ENCODE measurements at regions not wholly inside any gene's neighbourhood (a gene's known extent, or its start where the extent isn't known, plus 50 kb on each side); places are given as distances from the start of the nearest gene placed in this dataset.
"Not testable (repeated sequence)": the region's sequence is repeated elsewhere in the genome, so short reads cannot be mapped to it uniquely, and the experiment has no call there.

DNA sequence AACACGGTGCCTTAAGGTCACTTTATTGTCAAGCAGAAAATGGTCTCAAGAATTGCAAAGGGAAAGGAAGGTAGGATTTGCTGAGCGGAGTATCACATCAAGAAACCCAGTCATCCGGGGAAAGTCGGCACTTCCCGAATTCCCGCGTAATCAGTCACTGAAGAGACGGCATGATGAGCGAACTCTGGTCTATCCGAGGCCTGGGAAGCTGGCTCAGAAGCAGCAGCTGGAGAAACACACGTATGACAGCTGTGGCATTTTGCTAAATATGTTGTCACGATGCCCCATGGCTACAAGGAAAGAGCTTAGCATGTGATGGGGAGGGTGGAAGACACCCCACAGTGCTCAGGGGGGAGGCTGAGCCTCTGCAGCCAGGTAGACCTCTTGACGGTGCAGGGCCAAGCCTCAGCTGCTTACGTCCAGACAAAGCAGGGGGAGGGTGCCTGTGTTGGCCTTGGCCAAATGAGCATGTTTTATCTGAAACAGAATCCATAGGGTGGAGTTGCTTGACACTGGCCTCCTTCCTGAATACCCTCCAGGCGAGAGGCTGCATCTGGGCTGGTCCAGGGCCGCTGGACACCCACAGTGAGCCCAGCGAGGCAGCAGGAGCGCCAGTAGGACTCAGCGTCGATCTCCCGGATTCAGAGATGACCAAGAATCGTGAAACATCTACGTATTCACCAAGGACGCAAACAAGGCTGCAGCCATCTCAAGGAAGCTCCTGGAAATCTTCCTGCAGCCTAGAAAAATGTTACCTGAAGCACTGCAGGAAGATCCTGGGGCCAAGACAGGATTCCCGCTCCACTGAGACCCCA, 118.8 kb upstream of the AFDN start:
- DNase-seq (ENCODE audit: low read depth): no peak

GRCh38 chr6:167708501-167709094, 118.1 kb upstream of the AFDN start:
- DNase-seq (ENCODE audit: low read depth): no peak

DNA sequence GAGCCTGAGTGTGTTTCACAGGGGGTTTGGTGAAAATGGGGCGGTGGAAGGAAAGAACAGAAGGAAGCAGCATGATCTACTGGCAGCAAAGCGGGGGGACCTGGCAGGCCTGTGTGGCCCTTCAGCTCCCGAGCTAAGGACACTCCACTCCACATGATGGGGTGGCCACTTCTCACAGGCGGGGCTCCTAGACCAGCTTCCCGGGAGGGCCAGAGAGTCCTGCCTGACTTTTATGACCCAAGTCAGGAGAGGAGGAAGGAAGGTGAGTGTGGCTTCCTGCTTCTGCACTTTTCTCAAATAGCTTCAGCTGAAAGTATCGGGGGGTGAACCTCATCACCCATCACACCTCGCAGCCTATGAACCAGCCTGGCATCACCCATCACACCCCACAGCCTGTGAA, 117.5 kb upstream of the AFDN start:
- DNase-seq (ENCODE audit: low read depth): no peak

DNA sequence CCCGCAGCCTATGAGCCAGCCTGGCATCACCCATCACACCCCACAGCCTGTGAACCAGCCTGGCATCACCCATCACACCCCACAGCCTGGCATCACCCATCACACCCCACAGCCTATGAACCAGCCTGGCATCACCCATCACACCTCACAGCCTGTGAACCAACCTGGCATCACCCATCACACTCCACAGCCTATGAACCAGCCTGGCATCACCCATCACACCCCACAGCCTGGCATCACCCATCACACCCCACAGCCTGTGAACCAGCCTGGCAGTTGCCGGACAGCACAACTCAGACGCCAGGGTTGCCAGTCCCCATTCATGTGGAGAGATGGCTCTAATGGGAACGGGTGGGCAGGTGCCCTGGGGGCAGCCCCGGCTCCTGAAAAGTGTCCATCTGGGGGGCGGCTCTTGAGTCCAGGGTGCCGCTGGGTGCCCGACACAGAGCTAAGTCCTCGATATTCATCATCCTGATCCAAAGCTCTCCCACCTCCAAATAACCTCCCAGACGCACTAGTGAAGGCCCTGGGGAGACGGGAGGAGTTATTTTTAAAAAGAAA, 116.9 kb upstream of the AFDN start:
- DNase-seq (ENCODE audit: low read depth): not testable (repeated sequence)

- DNase-seq (ENCODE audit: low read depth): no peak
These were observed 116.3 kb upstream of the AFDN start for GRCh38 chr6:167710363-167710920.

DNA sequence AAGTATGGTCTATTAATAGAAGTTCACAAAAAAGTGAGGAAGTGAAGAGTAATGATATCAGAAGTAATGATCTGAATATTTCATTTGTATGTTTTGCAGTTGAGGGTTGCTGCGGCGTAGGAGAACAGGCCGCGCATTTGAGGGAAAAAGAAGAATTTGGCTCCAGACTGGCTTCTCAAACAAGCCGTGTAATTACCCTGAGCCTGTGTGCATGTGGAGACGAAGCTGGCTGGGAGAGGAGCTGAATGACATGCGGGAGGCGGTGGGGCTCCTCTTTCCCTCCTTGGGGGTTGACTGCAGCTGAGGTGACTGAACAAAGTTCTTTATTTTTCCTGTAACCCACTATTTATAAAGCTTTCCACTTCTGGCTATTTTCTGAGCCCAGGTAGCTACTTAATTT, 115.5 kb upstream of the AFDN start:
- DNase-seq (ENCODE audit: low read depth): no peak

DNA sequence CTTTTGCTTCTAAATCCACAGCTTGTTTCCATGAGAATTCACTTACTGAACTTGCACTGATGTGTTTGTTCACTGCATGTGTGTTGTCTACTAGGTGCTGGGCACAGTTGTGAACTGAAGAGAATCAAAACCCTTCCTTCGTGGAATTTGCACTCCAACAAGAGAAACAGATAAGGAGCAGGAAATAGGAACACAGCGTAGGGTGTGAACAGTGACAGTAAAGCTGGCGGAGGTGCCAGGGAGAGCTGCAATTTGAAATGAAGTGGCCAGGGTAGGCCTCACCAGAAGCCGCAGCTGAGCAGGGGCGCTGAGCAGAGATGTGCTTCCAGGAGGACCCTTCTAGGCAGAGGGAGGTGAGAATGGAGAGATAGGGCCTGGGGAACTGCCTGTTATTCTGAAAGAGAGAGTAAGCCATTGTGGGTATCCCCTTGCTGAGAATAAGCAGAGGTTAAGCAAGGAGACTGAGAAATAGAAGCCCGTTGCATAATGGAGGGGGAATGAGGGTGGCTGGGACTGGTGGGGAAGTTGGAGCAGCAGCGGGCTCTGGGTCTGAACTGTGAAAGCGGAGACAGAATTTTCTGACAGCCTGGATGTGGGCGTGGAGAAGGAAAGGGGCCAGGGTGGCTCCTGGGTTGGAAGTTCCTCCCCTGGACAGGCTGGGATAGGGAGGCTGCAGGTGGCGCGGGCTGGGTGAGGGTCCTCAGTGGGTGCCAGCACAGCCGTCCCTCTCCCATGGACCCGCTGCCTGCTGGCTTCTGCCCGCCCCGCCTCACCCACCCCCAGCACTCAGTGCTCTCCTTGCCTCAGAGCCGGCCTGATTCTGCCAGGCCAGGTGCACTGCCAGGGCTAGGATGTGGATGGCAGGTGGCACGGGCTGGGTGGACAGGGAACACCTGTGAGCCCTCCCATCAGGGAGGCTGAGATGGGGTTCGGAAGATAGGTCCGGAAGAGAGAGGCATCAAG, 114.7 kb upstream of the AFDN start:
- no peak for DNase-seq (ENCODE audit: low read depth)

GRCh38 chr6:167712731-167713475, 113.8 kb upstream of the AFDN start:
- no peak for DNase-seq (ENCODE audit: low read depth)

DNA sequence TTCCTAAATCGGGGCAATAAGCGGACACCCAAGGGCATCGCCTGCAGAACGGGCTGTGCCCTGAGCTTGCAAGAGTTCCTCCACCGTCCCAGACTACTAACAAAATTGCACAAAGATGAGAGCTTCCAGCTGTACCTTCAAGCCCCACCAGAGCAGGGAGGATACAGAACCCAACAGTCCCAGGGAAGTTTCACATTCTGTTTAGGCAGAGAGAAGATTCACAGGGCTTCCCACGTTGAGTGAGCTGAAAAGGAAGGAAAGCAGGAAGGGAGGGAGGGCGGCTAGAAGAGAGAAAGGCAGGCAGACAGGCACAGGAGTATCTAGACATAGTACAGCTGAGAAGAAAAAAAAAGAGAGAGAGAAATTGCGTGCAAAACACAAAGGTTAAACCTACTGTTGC, 112.6 kb upstream of the AFDN start:
- no peak for DNase-seq (ENCODE audit: low read depth)

DNA sequence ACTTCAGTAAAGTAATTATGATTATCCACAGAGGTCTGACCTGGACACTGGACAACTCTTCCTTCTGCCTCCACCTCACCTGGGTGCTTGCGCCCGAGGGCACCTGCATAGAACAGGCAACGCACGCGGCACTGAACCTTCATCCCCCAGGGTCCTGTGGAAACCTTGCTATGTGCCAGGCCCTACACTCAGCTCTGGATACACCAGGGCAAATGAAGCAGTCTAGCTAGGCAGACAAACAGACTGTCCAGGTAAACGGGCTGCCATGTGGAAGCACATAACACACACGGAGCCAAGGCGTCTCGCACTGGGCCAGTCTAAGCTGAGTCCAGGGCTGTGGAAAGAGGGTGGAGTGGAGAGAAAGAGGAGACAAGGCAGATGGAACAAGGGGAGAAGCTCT, 109.3 kb upstream of the AFDN start:
- no peak for DNase-seq (ENCODE audit: low read depth)

DNA sequence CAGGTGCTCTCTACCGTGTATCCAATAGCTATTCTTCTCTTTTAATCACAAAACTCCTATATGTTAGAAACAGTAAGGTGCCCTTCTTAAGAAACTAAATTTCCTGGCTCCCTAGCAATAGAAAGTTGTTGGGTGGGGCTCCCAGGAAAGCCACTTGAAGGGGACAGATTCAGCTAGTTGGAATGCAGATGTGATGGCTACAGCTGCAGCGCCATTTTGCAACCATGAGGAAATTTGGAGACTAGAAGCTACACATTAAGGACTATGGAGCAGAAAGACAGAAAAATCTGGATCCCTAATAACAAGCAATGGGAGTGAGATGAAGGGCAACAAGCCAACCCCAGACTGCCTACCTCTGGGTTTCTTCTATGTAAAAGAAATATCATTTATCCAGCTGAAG, 108.8 kb upstream of the AFDN start:
- no peak for DNase-seq (ENCODE audit: low read depth)

GRCh38 chr6:167719920-167720319, 106.8 kb upstream of the AFDN start:
- DNase-seq (ENCODE audit: low read depth): no peak

GRCh38 chr6:167720456-167721285, 106.0 kb upstream of the AFDN start:
- no peak for DNase-seq (ENCODE audit: low read depth)

- DNase-seq (ENCODE audit: low read depth): no peak
These were observed 105.4 kb upstream of the AFDN start for GRCh38 chr6:167721291-167721690.

GRCh38 chr6:167722634-167723309, 103.9 kb upstream of the AFDN start:
- DNase-seq (ENCODE audit: low read depth): no peak

DNA sequence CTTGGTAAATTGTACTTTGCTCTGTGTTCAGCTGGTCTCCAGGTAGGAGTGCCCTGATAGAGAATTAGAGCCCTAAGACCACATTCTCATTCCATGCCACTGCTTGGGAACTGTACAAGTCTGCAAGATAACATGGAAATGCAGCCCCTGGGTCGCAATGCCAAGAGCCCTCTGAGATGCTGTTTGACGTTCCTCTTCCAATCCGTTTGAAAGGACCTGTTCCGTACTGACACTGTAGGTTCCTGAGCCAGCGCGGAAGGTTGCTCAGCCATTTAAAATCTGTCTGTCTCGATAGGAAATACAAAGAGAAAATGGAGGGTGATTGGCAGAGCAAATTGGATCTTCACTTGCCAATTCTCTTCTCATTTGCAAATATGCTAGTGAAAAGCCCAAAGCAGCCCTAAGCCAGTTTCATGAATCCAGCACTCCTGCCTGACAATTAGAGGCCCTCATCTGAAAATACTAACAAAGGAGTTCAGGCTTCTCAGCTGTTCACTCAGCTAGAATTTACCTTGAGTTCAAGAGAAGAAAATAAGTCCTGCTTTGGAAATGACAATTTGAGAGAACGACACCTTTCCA, 100.6 kb upstream of the AFDN start:
- no peak for DNase-seq (ENCODE audit: low read depth)

DNA sequence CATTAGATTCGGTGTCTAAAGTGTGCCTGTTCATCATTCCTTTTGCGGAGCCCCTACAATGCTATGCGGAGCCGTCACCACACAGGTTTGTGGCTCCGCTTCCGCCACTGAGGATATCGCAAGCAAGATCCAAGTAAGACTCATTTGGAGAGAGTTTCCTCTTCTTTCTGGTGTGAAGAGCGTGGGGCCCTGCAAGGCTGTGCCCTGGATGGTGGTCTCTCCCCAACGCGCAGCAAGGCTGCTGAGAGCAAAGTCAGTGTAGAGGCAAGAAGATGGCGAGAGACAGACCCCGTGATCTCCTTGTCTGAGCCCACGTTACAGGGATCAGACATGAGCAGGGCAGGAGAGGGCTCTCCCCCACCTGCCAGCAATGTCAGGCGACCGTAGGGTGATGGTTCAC, 96.3 kb upstream of the AFDN start:
- DNase-seq (ENCODE audit: low read depth): no peak

GRCh38 chr6:167731216-167731615, 95.5 kb upstream of the AFDN start:
- no peak for DNase-seq (ENCODE audit: low read depth)
